GM18861 (cell line): ENCODE measurements at regions not wholly inside any gene's neighbourhood (a gene's known extent, or its start where the extent isn't known, plus 50 kb on each side); places are given as distances from the start of the nearest gene placed in this dataset.
"Not testable (repeated sequence)": the region's sequence is repeated elsewhere in the genome, so short reads cannot be mapped to it uniquely, and the experiment has no call there.

Experiments
- ATAC-seq: cut with Tn5 transposase; IDR thresholded peaks from one replicate; pipeline ENCODE4 v1.9.1; 2021; ENCODE audit not compliant: unreplicated experiment

GRCh38 chr4:17020451-17020850 lies 122.0 kb upstream of the LDB2 start:
- no peak for ATAC-seq

- not testable (repeated sequence) for ATAC-seq
Measured at GRCh38 chr4:17018621-17019020, 120.2 kb upstream of the LDB2 start.

GRCh38 chr4:17018013-17018412 lies 119.6 kb upstream of the LDB2 start:
- no peak for ATAC-seq

- no peak for ATAC-seq
Measured at GRCh38 chr4:17013382-17014006, 115.0 kb upstream of the LDB2 start.

GRCh38 chr4:17012451-17012850 lies 114.0 kb upstream of the LDB2 start:
- no peak for ATAC-seq

GRCh38 chr4:17010426-17011087 lies 112.1 kb upstream of the LDB2 start:
- ATAC-seq: no peak

GRCh38 chr4:17009871-17010367 lies 111.5 kb upstream of the LDB2 start:
- no peak for ATAC-seq

- ATAC-seq: no peak
Measured at GRCh38 chr4:17008834-17009345, 110.4 kb upstream of the LDB2 start.

GRCh38 chr4:17003606-17004392 lies 105.4 kb upstream of the LDB2 start:
- not testable (repeated sequence) for ATAC-seq

GRCh38 chr4:16995451-16995850 lies 97.0 kb upstream of the LDB2 start:
- no peak for ATAC-seq

- ATAC-seq: no peak
Measured at GRCh38 chr4:16993956-16994840, 95.8 kb upstream of the LDB2 start.

GRCh38 chr4:16992566-16993225 lies 94.3 kb upstream of the LDB2 start:
- ATAC-seq: no peak

GRCh38 chr4:16991450-16991849 lies 93.0 kb upstream of the LDB2 start:
- no peak for ATAC-seq

- ATAC-seq: no peak
Measured at GRCh38 chr4:16989371-16989770, 90.9 kb upstream of the LDB2 start.

- ATAC-seq: no peak
Measured at GRCh38 chr4:16988814-16989213, 90.4 kb upstream of the LDB2 start.

GRCh38 chr4:16977081-16977480 lies 78.6 kb upstream of the LDB2 start:
- ATAC-seq: no peak

GRCh38 chr4:16969696-16970135 lies 71.3 kb upstream of the LDB2 start:
- ATAC-seq: no peak

GRCh38 chr4:16967722-16968121 lies 69.3 kb upstream of the LDB2 start:
- no peak for ATAC-seq

- ATAC-seq: no peak
Measured at GRCh38 chr4:16959305-16959704, 60.9 kb upstream of the LDB2 start.
